ENCODE measurements at regions not wholly inside any gene's neighbourhood (a gene's known extent, or its start where the extent isn't known, plus 50 kb on each side); places are given as distances from the start of the nearest gene placed in this dataset.
"Not testable (repeated sequence)": the region's sequence is repeated elsewhere in the genome, so short reads cannot be mapped to it uniquely, and the experiment has no call there.

GRCh38 chr1:181972256-181972655, 89.3 kb downstream of the ZNF648 start:
- no peaks in the 10 kb centered on the region for H3K36me3 Mint-ChIP-seq (ENCODE audit: low read depth)
- ATAC-seq (no peak), DNase-seq (no peak)
- no peak overlapping the region for H3K4me3 Mint-ChIP-seq
- H3K27ac Mint-ChIP-seq, result no peak overlapping the region
- peaks cover 8% of the 10 kb centered on the region for H3K9me3 Mint-ChIP-seq
- H3K4me1 Mint-ChIP-seq, result no peaks in the 10 kb centered on the region
- peaks cover 20% of the 10 kb centered on the region for H3K27me3 Mint-ChIP-seq

- Mint-ChIP-seq H3K9me3 (peaks cover 8% of the 10 kb centered on the region), H3K27ac (no peak overlapping the region), H3K4me1 (no peaks in the 10 kb centered on the region), H3K36me3 (ENCODE audit: low read depth) (no peaks in the 10 kb centered on the region), H3K27me3 (peaks cover 18% of the 10 kb centered on the region), H3K4me3 (no peak overlapping the region)
- ATAC-seq (no peak), DNase-seq (no peak)
Observed at GRCh38 chr1:181971424-181971823, 90.1 kb downstream of the ZNF648 start.

- DNase-seq, result no peak
- Mint-ChIP-seq H3K4me3 (no peak overlapping the region), H3K9me3 (no peaks in the 10 kb centered on the region), H3K27ac (no peak overlapping the region), H3K27me3 (peaks cover 14% of the 10 kb centered on the region), H3K36me3 (ENCODE audit: low read depth) (no peaks in the 10 kb centered on the region), H3K4me1 (no peaks in the 10 kb centered on the region)
- no peak for ATAC-seq
Observed at GRCh38 chr1:181969902-181970301, 91.6 kb downstream of the ZNF648 start.

- H3K4me1 Mint-ChIP-seq; H3K4me3 Mint-ChIP-seq; DNase-seq; H3K27me3 Mint-ChIP-seq; H3K36me3 Mint-ChIP-seq (ENCODE audit: low read depth); ATAC-seq; H3K27ac Mint-ChIP-seq: not testable (repeated sequence)
- H3K9me3 Mint-ChIP-seq, result peaks cover 35% of the 10 kb centered on the region
Observed at GRCh38 chr1:181954696-181955095, 106.8 kb downstream of the ZNF648 start.

- not testable (repeated sequence) for H3K27me3 Mint-ChIP-seq, H3K4me1 Mint-ChIP-seq
- peaks cover 30% of the 10 kb centered on the region for H3K9me3 Mint-ChIP-seq
Observed at GRCh38 chr1:181954178-181954577, 107.3 kb downstream of the ZNF648 start.

GRCh38 chr1:181953596-181953995, 107.9 kb downstream of the ZNF648 start:
- no peak overlapping the region for H3K4me3 Mint-ChIP-seq
- no peak for DNase-seq
- H3K9me3 Mint-ChIP-seq, result peaks cover 24% of the 10 kb centered on the region
- H3K36me3 Mint-ChIP-seq (ENCODE audit: low read depth), result no peaks in the 10 kb centered on the region
- no peak for ATAC-seq
- H3K4me1 Mint-ChIP-seq, result peaks cover 2% of the 10 kb centered on the region
- peaks cover 2% of the 10 kb centered on the region for H3K27me3 Mint-ChIP-seq
- no peak overlapping the region for H3K27ac Mint-ChIP-seq

More at GRCh38 chr1:181954178-181954577, 107.3 kb downstream of the ZNF648 start:
- H3K27ac Mint-ChIP-seq; ATAC-seq; DNase-seq; H3K4me3 Mint-ChIP-seq; H3K36me3 Mint-ChIP-seq (ENCODE audit: low read depth): not testable (repeated sequence)

- Mint-ChIP-seq H3K27ac (no peak overlapping the region), H3K4me3 (no peak overlapping the region)
- no peak for ATAC-seq
Observed at GRCh38 chr1:181951213-181951612, 110.3 kb downstream of the ZNF648 start.

GRCh38 chr1:181949500-181949899, 112.0 kb downstream of the ZNF648 start:
- Mint-ChIP-seq H3K4me1 (peaks cover 2% of the 10 kb centered on the region), H3K27ac (no peak overlapping the region), H3K4me3 (no peak overlapping the region), H3K36me3 (ENCODE audit: low read depth) (peaks cover 2% of the 10 kb centered on the region), H3K9me3 (peaks cover 12% of the 10 kb centered on the region), H3K27me3 (peaks cover 19% of the 10 kb centered on the region)
- DNase-seq (no peak), ATAC-seq (no peak)

More at GRCh38 chr1:181951213-181951612, 110.3 kb downstream of the ZNF648 start:
- peaks cover 2% of the 10 kb centered on the region for H3K4me1 Mint-ChIP-seq
- peaks cover 8% of the 10 kb centered on the region for H3K27me3 Mint-ChIP-seq
- H3K36me3 Mint-ChIP-seq (ENCODE audit: low read depth), result peaks cover 2% of the 10 kb centered on the region
- no peak for DNase-seq
- H3K9me3 Mint-ChIP-seq, result peaks cover 17% of the 10 kb centered on the region

GRCh38 chr1:181948372-181948771, 113.1 kb downstream of the ZNF648 start:
- Mint-ChIP-seq H3K4me3 (no peak overlapping the region), H3K27ac (no peak overlapping the region), H3K9me3 (peaks cover 12% of the 10 kb centered on the region), H3K36me3 (ENCODE audit: low read depth) (peaks cover 2% of the 10 kb centered on the region), H3K27me3 (peaks cover 27% of the 10 kb centered on the region), H3K4me1 (peaks cover 2% of the 10 kb centered on the region)
- ATAC-seq (no peak), DNase-seq (no peak)

- Mint-ChIP-seq H3K27me3 (peaks cover 34% of the 10 kb centered on the region), H3K4me3 (no peak overlapping the region), H3K9me3 (peaks cover 12% of the 10 kb centered on the region)
Observed at GRCh38 chr1:181947441-181947840, 114.1 kb downstream of the ZNF648 start.

GRCh38 chr1:181936768-181937581, 124.5 kb downstream of the ZNF648 start:
- Mint-ChIP-seq H3K9me3 (no peaks in the 10 kb centered on the region), H3K27ac (peak overlapping the region; percentile 35), H3K36me3 (ENCODE audit: low read depth) (no peaks in the 10 kb centered on the region), H3K27me3 (peaks cover 8% of the 10 kb centered on the region), H3K4me1 (peaks cover 5% of the 10 kb centered on the region), H3K4me3 (no peak overlapping the region)
- DNase-seq, result peak; percentile 49
- peak; percentile 62 for ATAC-seq

More at GRCh38 chr1:181947441-181947840, 114.1 kb downstream of the ZNF648 start:
- Mint-ChIP-seq H3K27ac (no peak overlapping the region), H3K36me3 (ENCODE audit: low read depth) (peaks cover 2% of the 10 kb centered on the region), H3K4me1 (peaks cover 2% of the 10 kb centered on the region)
- DNase-seq (no peak), ATAC-seq (no peak)

GRCh38 chr1:181936269-181936668, 125.2 kb downstream of the ZNF648 start:
- H3K9me3 Mint-ChIP-seq, result no peaks in the 10 kb centered on the region
- DNase-seq, result peak; percentile 21
- peaks cover 5% of the 10 kb centered on the region for H3K4me1 Mint-ChIP-seq
- H3K27me3 Mint-ChIP-seq, result peaks cover 9% of the 10 kb centered on the region
- H3K27ac Mint-ChIP-seq, result no peak overlapping the region
- no peaks in the 10 kb centered on the region for H3K36me3 Mint-ChIP-seq (ENCODE audit: low read depth)
- ATAC-seq, result peak; percentile 77
- no peak overlapping the region for H3K4me3 Mint-ChIP-seq

GRCh38 chr1:181931873-181932272, 129.6 kb downstream of the ZNF648 start:
- H3K4me1 Mint-ChIP-seq, result no peaks in the 10 kb centered on the region
- no peak for DNase-seq
- H3K9me3 Mint-ChIP-seq, result no peaks in the 10 kb centered on the region
- no peak overlapping the region for H3K4me3 Mint-ChIP-seq
- no peak overlapping the region for H3K27ac Mint-ChIP-seq
- no peaks in the 10 kb centered on the region for H3K36me3 Mint-ChIP-seq (ENCODE audit: low read depth)
- peaks cover 12% of the 10 kb centered on the region for H3K27me3 Mint-ChIP-seq
- no peak for ATAC-seq

GRCh38 chr1:181930187-181930586, 131.3 kb downstream of the ZNF648 start:
- no peaks in the 10 kb centered on the region for H3K9me3 Mint-ChIP-seq
- no peak for ATAC-seq

GRCh38 chr1:181926697-181927096, 134.8 kb downstream of the ZNF648 start:
- no peak for DNase-seq
- Mint-ChIP-seq H3K27ac (no peak overlapping the region), H3K36me3 (ENCODE audit: low read depth) (no peaks in the 10 kb centered on the region), H3K27me3 (peaks cover 4% of the 10 kb centered on the region), H3K4me3 (no peak overlapping the region), H3K9me3 (no peaks in the 10 kb centered on the region), H3K4me1 (no peaks in the 10 kb centered on the region)
- ATAC-seq, result no peak

More at GRCh38 chr1:181930187-181930586, 131.3 kb downstream of the ZNF648 start:
- H3K27ac Mint-ChIP-seq, result no peak overlapping the region
- H3K36me3 Mint-ChIP-seq (ENCODE audit: low read depth), result no peaks in the 10 kb centered on the region
- no peak overlapping the region for H3K4me3 Mint-ChIP-seq
- no peaks in the 10 kb centered on the region for H3K4me1 Mint-ChIP-seq
- H3K27me3 Mint-ChIP-seq, result peaks cover 12% of the 10 kb centered on the region
- no peak for DNase-seq

Data from activated naive CD8-positive, alpha-beta T cell treated with anti-CD3 and anti-CD28 coated beads, Interleukin-2, amount 50 U/mL, for 24 hours (primary cell).